UCSD-AML1 (cell line): ENCODE measurements at regions not wholly inside any gene's neighbourhood (a gene's known extent, or its start where the extent isn't known, plus 50 kb on each side); places are given as distances from the start of the nearest gene placed in this dataset.

Source experiments
- DNase-seq: peaks from one replicate; lab custom pipeline; 2025; ENCODE audit not compliant: unreplicated experiment; lab: John Stamatoyannopoulos, UW

- DNase-seq, result no peak
These were observed 178.9 kb upstream of the SNX7 start for GRCh38 chr1:98482611-98483010.

- no peak for DNase-seq
These were observed 181.2 kb upstream of the SNX7 start for GRCh38 chr1:98480271-98480670.

DNA sequence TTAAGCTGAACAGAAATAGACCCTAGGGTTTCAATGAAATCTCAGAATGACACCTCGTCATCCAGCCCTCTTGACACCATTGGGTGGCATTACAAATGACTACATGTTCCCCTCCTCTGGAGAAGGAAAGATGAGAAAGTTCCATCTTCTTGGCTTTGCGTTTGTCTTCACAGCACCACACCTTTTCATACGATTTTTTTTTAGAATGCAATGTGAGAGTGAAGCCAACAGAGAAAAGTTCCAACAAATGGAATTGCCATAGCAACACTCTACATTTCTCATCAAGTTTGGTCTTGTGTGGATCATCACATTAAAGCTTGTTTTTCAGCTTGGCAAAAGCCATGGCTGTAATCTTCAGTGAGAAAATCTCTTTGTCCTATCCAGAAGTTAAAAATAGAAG lies 183.4 kb upstream of the SNX7 start:
- DNase-seq, result no peak

DNA sequence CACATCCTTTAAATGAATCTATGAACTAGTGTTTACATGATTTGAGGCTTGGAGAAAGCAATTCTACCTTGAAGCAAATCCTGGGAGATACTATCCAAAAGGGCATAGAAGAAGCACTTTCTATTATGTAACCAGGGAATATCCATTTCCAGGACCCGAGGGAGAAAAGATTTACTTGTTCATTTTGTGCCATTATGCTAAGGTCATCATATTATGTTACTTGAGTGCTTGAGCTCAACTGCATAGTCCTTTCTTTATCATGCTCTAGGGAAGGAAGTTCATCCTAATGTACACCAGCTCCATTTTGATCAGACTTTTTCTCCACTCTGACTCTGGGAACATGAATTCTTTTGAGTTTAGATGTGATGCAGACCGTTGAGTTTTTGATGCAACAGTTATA lies 188.6 kb upstream of the SNX7 start:
- DNase-seq, result no peak

DNA sequence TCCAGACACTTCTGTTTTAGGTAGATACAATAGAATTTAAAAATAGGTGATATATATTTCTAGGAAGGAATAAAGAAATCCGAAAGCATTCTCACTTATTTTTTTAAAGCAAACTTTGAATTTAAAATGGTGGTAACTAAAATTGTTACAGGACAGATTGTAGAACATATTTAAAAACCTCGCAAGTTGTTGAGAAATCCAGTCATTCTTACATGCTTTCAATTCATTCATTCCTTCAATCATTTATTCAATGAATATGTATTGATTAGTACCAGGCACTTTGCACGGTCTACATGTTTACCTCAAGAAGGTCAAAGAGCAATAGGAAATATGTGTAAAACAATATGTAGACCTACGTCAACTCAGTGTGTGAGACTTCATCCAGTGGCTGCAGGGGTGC lies 189.9 kb upstream of the SNX7 start:
- DNase-seq, result no peak

GRCh38 chr1:98468111-98468717 lies 193.3 kb upstream of the SNX7 start:
- DNase-seq, result no peak

DNA sequence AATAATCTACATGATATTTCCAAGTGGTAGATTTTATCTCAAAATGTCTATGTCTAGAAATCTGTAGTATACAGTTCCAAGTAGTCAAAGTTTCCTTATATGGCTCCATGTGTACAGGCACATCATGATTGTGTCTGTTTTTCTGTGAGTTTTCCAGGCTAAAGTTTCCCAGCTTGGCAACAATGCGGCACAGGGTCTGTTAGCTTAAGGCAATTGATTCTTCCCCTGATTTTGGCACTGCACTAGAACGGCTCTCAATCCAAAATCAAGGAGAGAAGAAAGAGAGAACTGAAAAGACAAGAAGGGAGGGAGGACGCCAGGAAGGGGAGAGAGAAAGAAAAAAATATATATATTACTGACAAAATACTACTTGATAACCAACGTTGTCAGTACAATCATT lies 193.9 kb upstream of the SNX7 start:
- no peak for DNase-seq

DNA sequence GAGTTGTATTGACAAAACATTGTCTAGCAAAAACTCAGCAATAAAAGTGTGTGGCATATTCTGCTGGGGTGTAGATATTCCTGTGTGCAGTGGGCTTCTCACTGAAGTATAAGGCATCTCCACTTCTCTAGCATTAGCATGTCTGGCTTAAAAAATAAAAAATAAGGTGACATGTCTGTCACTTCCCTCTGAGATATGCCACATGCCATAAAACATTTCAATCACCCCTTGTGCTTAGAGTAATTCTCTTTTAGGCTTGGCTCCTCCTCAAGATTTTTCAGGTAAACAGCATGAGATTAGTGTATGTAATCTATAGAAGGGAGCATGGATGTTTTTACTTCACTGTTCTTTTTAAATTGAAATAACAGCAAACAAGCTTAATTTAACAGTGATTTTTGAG lies 194.4 kb upstream of the SNX7 start:
- no peak for DNase-seq

GRCh38 chr1:98461873-98462385 lies 199.6 kb upstream of the SNX7 start:
- no peak for DNase-seq

GRCh38 chr1:98460136-98460535 lies 201.4 kb upstream of the SNX7 start:
- no peak for DNase-seq

- no peak for DNase-seq
These were observed 202.0 kb upstream of the SNX7 start for GRCh38 chr1:98459486-98459870.

GRCh38 chr1:98458511-98459485 lies 202.7 kb upstream of the SNX7 start:
- DNase-seq, result no peak

DNA sequence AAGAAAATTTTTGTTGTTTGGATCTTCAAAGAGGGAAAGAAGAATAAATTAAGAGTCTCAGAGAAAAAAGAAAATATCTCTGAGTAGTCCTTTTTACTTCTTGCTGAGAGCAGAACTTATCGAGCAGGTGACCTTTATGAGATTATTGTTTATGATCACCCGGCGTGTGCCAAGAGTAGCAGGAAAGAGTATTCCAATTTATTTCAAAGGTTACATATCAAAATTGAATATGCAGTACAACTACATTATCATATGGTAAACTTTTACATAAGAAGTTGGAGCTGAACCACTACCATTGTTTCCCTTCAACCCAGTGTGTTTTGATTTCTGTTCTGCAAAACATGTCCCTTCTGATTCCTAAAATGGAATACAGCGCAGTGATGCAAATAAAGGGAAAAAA lies 204.3 kb upstream of the SNX7 start:
- DNase-seq, result no peak

GRCh38 chr1:98454666-98455065 lies 206.9 kb upstream of the SNX7 start:
- no peak for DNase-seq

DNA sequence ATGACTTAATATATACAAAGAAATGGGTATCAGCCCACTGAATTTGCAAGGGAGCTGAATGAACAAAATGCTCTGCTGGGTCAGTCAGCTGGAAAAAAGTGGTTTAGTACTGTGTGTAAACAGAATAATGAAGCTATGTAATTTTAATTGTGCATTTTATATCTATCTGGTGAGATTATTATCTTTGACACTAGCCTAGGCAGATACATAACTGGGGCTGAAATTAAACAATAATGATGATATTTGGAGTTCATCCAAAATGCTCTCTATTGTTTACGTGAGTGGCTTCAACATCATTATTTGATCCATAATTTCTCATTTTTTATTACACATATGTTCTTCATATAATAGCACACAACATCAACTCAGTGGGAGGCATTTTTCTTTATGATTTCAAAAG lies 208.5 kb upstream of the SNX7 start:
- no peak for DNase-seq

DNA sequence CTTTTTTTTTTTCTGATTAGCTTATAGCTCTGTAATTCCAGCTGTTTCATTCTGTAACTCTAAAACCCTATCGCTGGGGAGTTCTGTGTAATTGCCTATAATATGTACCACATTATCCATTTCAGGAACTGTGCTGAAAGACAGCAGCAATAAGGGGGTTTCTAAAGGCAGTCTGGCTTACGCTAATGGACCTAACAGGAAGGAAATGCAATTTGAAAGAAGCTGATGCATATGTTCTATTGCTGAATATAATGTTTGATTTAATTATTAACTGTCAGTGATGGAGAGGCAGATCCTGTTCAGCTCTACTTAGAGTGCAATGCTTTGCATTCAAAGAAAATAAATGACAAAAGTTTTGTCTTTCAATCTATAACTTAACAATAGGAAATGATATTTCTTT lies 209.4 kb upstream of the SNX7 start:
- DNase-seq, result no peak

DNA sequence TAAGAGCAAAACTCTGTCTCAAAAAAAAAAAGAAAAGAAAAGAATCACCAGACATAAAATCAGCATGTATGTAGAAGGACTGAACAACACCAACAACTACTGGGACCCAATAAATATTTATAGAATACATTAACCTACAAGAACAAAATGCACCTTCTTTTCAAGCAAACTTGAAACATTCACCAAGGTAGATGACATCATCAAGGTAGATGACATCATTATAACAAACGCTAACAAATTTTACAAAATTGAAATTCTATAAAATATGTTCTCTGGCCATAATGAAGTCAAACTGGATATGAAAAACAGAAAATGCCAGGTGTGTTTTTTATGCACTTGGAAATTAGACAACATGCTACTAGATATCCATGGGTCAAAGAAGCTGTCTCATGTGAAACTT lies 220.2 kb upstream of the SNX7 start:
- no peak for DNase-seq

GRCh38 chr1:98439471-98439870 lies 222.1 kb upstream of the SNX7 start:
- no peak for DNase-seq

GRCh38 chr1:98437540-98437939 lies 224.0 kb upstream of the SNX7 start:
- no peak for DNase-seq

- DNase-seq, result no peak
These were observed 224.5 kb upstream of the SNX7 start for GRCh38 chr1:98437011-98437410.

- peak; percentile 3 for DNase-seq
These were observed 231.5 kb upstream of the SNX7 start for GRCh38 chr1:98429965-98430443.

- no peak for DNase-seq
These were observed 232.7 kb upstream of the SNX7 start for GRCh38 chr1:98428864-98429263.
